NOMO-1 treated with DMSO at 0.1 percent for 48 hours (cell line): ENCODE measurements at regions not wholly inside any gene's neighbourhood (a gene's known extent, or its start where the extent isn't known, plus 50 kb on each side); places are given as distances from the start of the nearest gene placed in this dataset.
"Not testable (repeated sequence)": the region's sequence is repeated elsewhere in the genome, so short reads cannot be mapped to it uniquely, and the experiment has no call there.

Experiments used
- DNase-seq: peaks from one replicate; lab custom pipeline; 2025; ENCODE audit not compliant: unreplicated experiment; lab: John Stamatoyannopoulos, UW

- no peak for DNase-seq
Measured at GRCh38 chr18:4797002-4797685, 342.0 kb upstream of the DLGAP1 start.

- no peak for DNase-seq
Measured at GRCh38 chr18:4789506-4789905, 334.4 kb upstream of the DLGAP1 start.

- DNase-seq = no peak
Measured at GRCh38 chr18:4781873-4782272, 326.8 kb upstream of the DLGAP1 start.

- no peak for DNase-seq
Measured at GRCh38 chr18:4765401-4765800, 310.3 kb upstream of the DLGAP1 start.

- no peak for DNase-seq
Measured at GRCh38 chr18:4762330-4762729, 307.2 kb upstream of the DLGAP1 start.

- DNase-seq = no peak
Measured at GRCh38 chr18:4758980-4759379, 303.9 kb upstream of the DLGAP1 start.

- DNase-seq = no peak
Measured at GRCh38 chr18:4755848-4756247, 300.7 kb upstream of the DLGAP1 start.

- DNase-seq = not testable (repeated sequence)
Measured at GRCh38 chr18:4753151-4753550, 298.0 kb upstream of the DLGAP1 start.

- DNase-seq = no peak
Measured at GRCh38 chr18:4751523-4751922, 296.4 kb upstream of the DLGAP1 start.

- DNase-seq = no peak
Measured at GRCh38 chr18:4750393-4751346, 295.6 kb upstream of the DLGAP1 start.

GRCh38 chr18:4748975-4749374, 293.9 kb upstream of the DLGAP1 start:
- DNase-seq = no peak

GRCh38 chr18:4734903-4735302, 279.8 kb upstream of the DLGAP1 start:
- no peak for DNase-seq

GRCh38 chr18:4734021-4734420, 278.9 kb upstream of the DLGAP1 start:
- DNase-seq = no peak

GRCh38 chr18:4721545-4721944, 266.4 kb upstream of the DLGAP1 start:
- DNase-seq = no peak

- no peak for DNase-seq
Measured at GRCh38 chr18:4720518-4720917, 265.4 kb upstream of the DLGAP1 start.

GRCh38 chr18:4705894-4706293, 250.8 kb upstream of the DLGAP1 start:
- DNase-seq = no peak

- no peak for DNase-seq
Measured at GRCh38 chr18:4704781-4705180, 249.7 kb upstream of the DLGAP1 start.

GRCh38 chr18:4691836-4692235, 236.7 kb upstream of the DLGAP1 start:
- DNase-seq = no peak

- DNase-seq = not testable (repeated sequence)
Measured at GRCh38 chr18:4678685-4679084, 223.6 kb upstream of the DLGAP1 start.

GRCh38 chr18:4677006-4677405, 221.9 kb upstream of the DLGAP1 start:
- no peak for DNase-seq

GRCh38 chr18:4672162-4672561, 217.1 kb upstream of the DLGAP1 start:
- no peak for DNase-seq

- DNase-seq = no peak
Measured at GRCh38 chr18:4658804-4659203, 203.7 kb upstream of the DLGAP1 start.
